Activated CD4-positive, alpha-beta T cell treated with anti-CD3 and anti-CD28 coated beads, Interleukin-2, Interleukin-4, amounts not matched to agents 100 ng/mL and 50 ng/mL, durations not matched to agents 16 hours and 8 hours (primary cell): ENCODE measurements at regions not wholly inside any gene's neighbourhood (a gene's known extent, or its start where the extent isn't known, plus 50 kb on each side); places are given as distances from the start of the nearest gene placed in this dataset.

Experiments used
- DNase-seq: peaks from one replicate; pipeline ENCODE4 v3.0.0-alpha.2; 2020; ENCODE audit warnings: low spot score

DNA sequence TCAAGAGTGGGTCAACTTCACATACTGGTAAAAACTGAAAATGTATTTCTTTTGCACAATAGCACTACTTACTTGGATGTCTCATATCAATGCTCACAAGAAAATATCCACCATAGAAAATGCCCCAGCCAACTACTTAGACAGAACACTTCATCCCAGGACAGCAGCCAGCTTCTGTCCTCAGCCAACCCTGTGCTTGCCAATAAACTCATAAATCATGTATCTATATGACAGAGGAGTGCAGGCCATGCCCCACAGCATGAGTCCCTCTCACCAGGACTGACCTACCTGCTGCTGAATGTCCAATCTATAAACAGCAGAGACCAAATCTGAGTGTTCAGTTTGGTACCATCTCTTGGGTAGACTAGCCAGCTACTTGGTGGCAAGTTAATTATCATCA lies 179.3 kb downstream of the OMA1 start:
- no peak for DNase-seq

DNA sequence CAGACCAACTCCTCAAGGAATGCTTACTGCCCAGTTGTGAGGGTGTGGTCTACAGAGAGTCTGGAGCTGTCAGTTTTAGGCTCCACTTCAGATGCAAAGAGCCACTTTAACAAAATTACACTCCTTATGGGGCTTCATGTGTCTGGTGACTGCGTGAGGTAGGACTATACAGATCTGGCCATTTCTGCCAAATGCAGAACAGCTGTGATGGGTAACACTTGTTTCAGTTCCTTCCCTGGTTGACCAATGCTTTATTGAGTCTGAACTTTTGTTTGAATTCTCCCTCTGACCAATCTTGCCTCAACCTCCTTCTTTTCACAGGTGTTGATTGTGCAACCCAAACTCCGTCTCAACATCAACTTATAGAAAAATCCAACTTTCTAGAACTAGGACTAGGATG lies 181.2 kb downstream of the OMA1 start:
- no peak for DNase-seq

- no peak for DNase-seq
Measured at GRCh38 chr1:58363585-58363984, 182.9 kb downstream of the OMA1 start.

DNA sequence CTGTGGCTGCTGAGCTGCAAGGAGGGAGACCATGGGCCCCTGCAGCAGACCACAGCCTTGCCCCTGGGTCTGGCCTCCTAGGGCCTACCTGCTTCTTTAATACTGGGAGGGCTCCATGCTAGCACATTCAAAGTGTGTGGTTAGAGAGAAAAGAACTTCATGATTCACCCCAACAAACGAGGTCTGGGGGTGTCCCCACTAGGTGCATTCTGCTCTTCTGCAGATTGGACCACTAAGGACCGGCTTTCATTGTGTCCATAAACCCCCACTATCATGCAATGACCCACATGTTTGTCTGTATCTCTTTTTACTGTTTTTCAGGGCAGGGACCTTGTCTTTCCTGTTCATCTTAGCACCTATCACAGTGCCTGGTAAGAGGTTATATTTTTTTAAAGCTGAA lies 185.4 kb downstream of the OMA1 start:
- no peak for DNase-seq

DNA sequence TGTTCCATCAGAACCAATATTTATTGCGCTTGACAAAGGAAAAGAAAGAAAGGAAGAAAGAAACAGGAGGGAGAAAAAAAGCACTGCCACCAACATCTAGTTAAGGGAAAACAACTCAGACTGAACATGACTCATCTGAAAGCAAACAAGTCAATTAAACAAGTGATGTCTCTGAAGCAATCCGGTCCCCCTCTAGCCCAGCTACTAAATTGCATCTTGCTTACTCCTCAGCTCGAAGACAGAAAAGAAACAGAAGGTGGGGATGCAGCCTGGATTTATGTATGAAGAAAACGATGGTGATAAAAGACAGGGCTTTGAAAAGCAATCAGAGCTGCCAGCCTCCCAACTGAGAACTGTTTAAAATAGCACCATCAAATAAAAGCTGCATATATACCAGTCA lies 188.2 kb downstream of the OMA1 start:
- no peak for DNase-seq

DNA sequence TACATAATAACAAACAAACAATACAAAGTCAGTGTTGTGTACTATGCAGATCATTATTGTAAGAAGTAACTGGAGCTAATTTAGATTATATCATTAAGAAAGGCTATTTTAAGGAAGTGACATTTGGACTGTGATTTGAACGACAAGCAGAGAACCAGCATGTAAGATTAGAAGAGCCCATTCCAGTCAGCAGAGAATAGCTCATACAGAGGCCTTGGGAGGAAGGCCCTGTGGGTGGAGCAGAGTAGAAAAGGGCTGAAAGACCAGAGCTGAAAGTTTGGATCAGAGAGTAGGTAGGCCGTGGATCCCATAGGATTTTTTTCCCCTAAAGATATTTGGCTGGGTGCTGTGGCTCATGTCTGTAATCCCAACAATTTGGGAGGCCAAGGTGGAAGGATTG lies 190.1 kb downstream of the OMA1 start:
- no peak for DNase-seq

GRCh38 chr1:58353168-58353567 lies 193.4 kb downstream of the OMA1 start:
- DNase-seq = no peak

- DNase-seq = no peak
Measured at GRCh38 chr1:58352476-58353092, 193.9 kb downstream of the OMA1 start.

DNA sequence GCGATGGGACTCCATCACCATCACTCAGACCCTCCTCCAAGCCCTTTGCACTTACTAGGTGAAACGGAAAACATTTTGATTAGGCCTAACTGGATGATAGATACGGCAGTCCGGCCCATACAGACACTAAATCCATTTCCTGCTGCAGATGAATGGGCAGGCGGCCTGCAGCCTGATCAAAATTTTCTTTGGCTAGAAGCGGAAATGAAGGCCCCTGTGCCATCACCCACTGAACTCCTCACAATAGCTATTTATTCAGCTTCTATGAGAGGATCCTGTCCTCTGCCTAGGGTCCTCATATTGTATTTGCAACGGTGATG lies 200.5 kb downstream of the OMA1 start:
- DNase-seq = no peak

GRCh38 chr1:58345215-58346035 lies 201.1 kb downstream of the OMA1 start:
- DNase-seq = no peak

- DNase-seq = no peak
Measured at GRCh38 chr1:58340185-58340584, 206.3 kb downstream of the OMA1 start.

- DNase-seq = no peak
Measured at GRCh38 chr1:58338081-58338480, 208.4 kb downstream of the OMA1 start.

DNA sequence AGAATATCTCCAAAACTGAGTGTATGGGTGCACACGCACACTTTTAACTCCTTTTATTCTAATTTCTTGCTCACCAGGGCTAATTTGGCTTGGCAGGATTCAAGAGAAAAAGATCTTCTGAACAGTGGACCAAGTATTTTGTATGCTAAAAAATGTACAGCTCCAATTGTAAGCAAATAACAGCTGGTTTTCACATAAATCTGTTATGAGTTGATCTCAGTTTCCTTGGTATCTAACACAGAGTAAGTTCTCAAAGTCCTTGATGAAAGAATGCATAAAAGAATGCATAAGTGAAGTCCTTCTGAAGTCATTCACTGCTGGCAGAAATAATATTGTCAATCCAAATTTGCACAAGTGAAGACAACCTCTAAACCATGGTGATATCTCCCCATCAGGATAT lies 213.0 kb downstream of the OMA1 start:
- DNase-seq = no peak

DNA sequence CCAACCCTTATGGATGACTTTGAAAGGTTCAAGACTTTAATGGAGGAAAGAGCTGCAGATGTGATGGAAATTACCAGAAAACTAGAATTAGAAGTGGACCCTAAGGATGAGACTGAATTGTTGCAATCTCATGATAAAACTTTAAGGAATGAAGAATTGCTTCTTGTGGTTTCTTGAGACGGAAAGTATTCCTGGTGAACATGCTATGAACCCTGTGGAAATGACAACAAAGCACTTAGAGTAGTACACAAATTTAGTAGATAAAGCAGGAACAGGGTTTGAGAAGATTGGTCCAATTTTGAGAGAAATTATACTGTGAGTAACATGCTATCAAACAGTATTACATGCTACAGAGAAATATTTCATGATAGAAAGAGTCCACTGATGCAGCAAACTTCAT lies 215.4 kb downstream of the OMA1 start:
- DNase-seq = no peak

GRCh38 chr1:58325866-58326265 lies 220.7 kb downstream of the OMA1 start:
- DNase-seq = no peak

DNA sequence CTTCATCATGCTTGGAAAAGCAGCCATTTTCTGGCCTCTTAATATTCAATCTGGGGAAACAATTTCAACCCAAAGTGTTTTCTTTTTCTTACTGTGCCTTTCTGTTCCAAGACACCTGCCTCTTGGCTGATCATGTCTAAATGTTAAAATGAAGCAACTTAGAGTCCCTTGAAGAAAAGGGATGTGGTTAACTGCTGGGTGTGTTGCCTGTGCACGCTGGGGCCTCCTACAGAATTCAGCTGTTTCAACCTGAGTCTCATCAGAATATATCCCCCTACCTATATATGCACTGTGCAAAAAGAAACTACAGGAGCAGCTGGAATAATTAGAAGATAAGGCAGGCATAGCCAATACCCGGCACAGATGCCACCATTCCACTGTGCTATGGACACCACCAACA lies 222.0 kb downstream of the OMA1 start:
- no peak for DNase-seq

DNA sequence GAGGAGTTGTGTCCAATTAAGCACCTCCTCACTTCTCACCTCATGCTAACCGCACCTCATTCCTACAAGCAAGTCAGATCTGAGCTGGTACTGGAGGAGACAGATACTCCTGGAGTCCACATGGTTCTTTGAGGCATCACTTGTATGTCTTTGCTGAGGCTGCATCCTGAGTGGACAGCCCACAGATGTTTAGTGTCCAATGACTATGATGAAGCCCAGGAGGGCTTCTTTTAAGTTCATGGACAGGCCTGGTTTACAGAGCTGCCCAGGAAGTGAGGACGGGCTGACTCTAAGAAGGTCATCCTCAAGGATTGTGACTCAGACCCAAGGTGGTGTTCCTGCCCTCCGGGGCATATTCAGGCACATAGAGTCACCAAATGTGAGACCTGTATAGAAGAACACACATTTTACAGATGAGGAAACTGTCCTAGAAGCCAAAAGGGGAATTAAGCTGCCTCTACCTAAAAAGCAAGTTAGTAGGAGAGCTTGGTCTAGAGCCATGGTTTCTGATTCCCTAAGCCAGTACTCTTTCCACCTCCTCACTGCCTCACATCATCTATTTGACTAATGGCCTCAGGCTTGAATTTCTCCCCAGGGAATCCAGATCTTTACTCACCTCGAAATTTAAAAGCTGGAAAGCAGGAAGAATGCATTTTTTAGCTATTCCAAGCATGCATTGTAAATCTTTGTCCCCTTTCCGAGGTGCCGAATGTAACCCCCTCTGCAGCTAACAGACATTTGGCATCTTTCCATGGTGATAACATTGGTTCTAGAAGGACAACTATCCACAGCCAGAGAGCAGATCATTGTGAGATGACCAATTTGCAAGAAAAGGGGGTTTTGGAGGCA lies 228.1 kb downstream of the OMA1 start:
- no peak for DNase-seq

DNA sequence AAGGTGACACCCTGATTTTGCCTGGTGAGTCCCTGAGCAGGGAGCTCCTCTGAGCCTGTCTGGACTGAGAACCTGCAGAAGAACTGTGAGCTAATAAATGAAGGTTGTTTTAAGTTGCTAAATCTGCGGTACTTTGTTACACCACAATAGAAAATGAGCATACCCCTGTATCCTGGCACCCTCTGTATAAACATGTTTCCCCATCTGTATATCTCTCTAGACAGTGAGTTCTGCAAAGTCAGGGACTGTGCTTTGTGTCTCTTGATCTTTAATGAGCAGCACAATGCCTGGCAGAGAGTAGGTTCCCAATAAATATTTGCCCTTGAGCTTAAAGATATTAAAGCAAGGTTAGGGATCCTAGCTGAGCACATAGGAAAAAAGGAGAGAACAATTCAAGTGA lies 228.8 kb downstream of the OMA1 start:
- DNase-seq = no peak

GRCh38 chr1:58317086-58317485 lies 229.4 kb downstream of the OMA1 start:
- DNase-seq = no peak

DNA sequence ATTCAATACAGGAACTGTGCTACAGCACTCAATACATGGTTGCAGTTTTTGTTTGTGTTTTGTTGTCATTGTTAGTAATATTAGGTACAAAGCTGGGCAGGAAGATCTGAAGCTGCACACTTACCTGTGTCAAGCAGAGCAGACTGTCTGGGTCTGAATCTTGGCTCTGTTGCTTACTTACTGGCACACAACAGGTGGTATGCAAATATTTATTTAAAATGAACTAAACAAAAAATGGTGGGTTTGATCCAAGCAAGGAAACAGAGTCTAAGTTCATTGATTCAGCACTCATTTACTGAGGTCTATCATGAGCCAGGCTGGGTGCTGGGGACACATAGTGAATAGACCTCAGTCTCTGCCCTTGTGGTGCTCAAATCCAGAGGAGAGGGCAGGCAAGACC lies 230.4 kb downstream of the OMA1 start:
- DNase-seq = no peak

- no peak for DNase-seq
Measured at GRCh38 chr1:58312971-58313563, 233.5 kb downstream of the OMA1 start.

DNA sequence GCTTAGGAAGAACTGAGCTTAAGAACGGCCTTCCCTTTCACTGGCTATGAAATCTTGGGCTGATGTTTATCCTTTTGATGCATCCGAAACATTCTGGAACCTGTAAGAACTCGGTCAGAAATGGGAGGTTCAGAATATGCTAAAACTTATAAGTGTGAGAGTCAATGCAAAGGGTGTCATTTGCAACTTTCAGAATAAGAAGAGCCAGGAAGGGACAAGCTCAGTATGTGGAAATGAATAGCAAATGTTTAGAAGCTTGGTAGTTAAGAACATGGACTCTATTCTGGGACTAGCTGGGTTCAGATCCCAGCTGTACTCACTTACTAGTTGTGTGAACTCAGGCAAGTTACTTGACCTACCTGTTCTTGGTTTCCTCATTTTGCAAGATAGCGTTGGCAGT lies 234.1 kb downstream of the OMA1 start:
- DNase-seq = no peak

GRCh38 chr1:58310881-58311280 lies 235.6 kb downstream of the OMA1 start:
- DNase-seq = no peak
